GM19395 (cell line): ENCODE measurements at regions not wholly inside any gene's neighbourhood (a gene's known extent, or its start where the extent isn't known, plus 50 kb on each side); places are given as distances from the start of the nearest gene placed in this dataset.
"Not testable (repeated sequence)": the region's sequence is repeated elsewhere in the genome, so short reads cannot be mapped to it uniquely, and the experiment has no call there.

Experiments
- ATAC-seq: cut with Tn5 transposase; IDR thresholded peaks from one replicate; pipeline ENCODE4 v1.9.1; 2021; ENCODE audit warnings: mild to moderate bottlenecking, moderate library complexity; ENCODE audit not compliant: unreplicated experiment

DNA sequence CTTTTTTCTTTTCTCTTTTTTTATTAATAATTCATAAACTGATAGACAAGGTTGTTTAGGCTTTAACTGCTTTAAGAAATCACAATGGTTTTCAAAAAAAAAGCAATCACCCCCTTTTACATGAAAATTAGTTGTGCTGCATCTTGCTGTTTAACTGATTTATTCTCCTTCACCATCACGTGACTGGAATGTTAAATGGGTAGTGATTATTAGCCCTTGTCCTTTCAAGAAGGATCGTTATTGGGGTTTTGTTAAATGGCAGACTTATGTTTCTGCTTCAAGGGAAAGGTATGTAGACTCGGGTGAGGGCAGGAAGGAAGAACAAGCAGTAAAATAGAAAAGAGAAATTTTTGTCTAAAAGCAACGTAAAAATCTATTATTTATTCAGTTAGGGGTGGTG, 175.6 kb upstream of the TLE4 start:
- ATAC-seq: no peak

- no peak for ATAC-seq
Measured at GRCh38 chr9:79403495-79403894, 168.3 kb upstream of the TLE4 start.

GRCh38 chr9:79408200-79408599, 163.6 kb upstream of the TLE4 start:
- no peak for ATAC-seq

DNA sequence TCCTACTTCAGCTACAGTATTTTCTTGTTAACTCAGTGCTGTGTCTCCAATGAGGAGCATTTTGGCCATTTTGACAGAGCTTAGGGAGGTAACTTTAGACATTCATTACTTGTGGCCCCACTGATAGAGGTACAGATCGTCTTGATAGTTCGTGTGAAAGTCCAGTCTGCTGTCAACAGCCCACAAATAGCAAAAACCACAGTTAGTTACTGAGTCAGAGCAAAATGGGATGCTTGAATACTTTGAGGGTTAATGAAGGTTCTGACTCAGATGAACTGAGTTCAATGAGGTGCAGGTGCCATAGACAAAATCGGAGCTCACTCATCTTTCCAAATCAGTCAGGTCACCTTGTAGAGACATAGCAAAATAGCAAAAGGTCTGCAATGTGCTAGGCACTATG, 163.1 kb upstream of the TLE4 start:
- ATAC-seq: peak; percentile 54

- no peak for ATAC-seq
Measured at GRCh38 chr9:79409182-79409823, 162.5 kb upstream of the TLE4 start.

DNA sequence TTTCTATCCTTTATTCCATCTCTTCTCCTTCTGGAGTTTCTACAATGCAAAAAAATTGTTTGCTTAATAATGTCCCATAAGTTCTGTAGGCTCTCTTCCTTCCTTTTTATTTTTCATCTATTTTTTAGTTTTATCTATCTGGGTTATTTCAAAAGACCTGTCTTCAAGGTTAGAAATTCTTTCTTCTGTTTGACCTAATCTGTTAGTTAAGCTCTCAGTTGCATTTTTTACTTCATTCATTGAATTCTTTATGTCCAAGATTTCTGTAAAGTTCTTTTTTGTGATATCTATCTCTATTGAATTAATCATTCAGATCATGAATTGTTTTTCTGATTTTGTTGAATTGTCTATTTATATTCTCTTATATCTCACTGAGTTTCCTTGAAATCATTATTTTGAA, 145.9 kb upstream of the TLE4 start:
- no peak for ATAC-seq

DNA sequence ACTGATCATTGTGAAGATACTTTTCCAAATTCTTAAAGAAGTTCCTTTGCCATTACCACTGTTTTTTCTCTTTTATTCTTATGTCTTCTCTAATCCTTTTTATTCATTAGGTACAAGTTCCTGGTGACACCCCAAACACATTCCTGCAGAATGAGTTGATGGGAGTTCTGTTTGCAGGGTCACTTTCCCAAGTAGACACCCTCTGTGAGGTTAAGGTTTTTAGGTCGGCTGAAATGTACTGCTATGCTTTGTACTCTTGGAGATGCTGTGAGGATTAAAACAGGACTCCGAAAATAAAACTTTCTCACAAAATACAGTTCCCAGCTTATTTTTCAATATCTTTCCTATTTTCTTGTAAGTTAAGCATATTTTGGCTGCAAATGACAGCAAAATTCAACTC, 143.3 kb upstream of the TLE4 start:
- no peak for ATAC-seq

GRCh38 chr9:79430619-79431018, 141.1 kb upstream of the TLE4 start:
- ATAC-seq: no peak

GRCh38 chr9:79431019-79431679, 140.6 kb upstream of the TLE4 start:
- ATAC-seq: no peak

DNA sequence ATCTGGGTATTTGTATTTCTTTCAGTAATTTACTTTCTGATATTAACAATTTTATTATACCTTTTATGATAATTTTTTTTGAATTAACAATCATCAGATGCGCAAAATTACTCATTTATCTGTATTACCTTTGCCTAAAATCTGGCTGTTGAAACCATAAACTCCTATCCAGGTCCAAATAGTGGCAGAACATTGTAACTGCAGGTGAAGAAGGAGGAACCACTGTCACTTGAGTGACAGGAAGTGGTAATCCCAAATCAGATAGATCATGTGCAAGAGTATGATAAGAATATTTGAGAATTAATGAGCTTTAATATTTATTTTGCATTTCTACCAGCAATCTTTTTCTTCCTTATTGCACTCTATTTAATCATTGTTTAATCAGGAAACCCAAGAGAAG, 139.3 kb upstream of the TLE4 start:
- no peak for ATAC-seq

GRCh38 chr9:79433703-79434102, 138.1 kb upstream of the TLE4 start:
- ATAC-seq: no peak

DNA sequence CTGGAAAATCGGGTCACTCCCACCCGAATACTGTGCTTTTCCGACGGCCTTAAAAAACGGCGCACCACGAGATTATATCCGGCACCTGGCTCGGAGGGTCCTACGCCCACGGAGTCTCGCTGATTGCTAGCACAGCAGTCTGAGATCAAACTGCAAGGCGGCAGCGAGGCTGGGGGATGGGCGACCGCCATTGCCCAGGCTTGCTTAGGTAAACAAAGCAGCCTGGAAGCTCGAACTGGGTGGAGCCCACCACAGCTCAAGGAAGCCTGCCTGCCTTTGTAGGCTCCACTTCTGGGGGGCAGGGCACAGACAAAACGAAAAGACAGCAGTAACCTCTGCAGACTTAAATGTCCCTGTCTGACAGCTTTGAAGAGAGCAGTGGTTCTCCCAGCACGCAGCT, 132.5 kb upstream of the TLE4 start:
- not testable (repeated sequence) for ATAC-seq

GRCh38 chr9:79446523-79447307, 125.0 kb upstream of the TLE4 start:
- no peak for ATAC-seq

DNA sequence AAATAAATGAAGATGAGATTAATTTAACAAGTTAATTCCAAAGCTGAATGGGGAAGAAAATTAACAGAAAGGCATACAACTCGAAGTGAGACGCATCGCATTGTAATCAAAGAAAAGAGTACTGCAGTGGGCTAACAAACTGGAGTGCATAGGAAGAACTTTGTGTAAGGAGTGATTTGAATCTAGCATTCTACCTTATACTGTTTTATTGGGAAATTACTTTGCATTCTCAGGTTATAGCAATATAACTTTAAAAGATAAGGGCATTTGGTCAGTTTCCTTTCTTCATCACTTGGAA, 124.5 kb upstream of the TLE4 start:
- ATAC-seq: no peak

- no peak for ATAC-seq
Measured at GRCh38 chr9:79447762-79448161, 124.0 kb upstream of the TLE4 start.

GRCh38 chr9:79452265-79452664, 119.5 kb upstream of the TLE4 start:
- no peak for ATAC-seq

GRCh38 chr9:79461712-79462111, 110.1 kb upstream of the TLE4 start:
- no peak for ATAC-seq

DNA sequence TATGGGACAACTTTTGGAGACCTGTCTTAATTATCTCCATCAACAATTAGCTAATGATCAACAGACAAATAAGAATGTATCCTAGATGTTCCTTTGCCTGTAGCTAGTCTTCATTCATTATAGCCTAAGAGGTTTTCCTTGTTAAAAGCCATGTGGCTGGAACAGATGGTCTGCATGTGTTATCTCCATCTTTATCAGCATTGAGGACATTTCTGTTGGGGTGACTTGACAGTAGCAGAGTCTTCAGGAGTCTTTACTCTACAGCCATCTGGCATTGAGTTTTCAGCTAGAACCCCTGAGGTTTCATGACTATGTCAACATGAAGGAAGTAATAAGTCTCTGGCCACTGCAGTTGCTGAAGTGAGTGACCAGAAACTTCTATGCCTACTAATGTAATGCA, 106.6 kb upstream of the TLE4 start:
- no peak for ATAC-seq

DNA sequence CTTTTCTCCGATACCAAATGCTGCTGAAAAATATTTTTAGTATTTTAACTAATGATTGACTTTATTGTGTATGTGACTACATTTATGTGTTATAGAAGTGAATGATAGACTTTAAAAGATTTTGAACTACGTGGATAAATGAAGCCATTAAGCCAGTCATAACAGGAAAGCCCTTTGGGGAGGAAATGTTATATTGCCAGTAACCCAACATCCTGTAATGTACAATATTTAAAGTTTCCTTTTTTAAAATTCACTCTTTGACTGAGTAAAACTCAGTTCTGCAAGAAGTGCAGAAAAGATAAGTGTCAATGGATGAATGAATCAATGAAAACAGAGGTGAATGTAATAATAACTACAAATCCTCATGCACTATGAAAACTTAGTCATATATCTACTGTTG, 102.6 kb upstream of the TLE4 start:
- no peak for ATAC-seq

GRCh38 chr9:79470954-79471353, 100.8 kb upstream of the TLE4 start:
- ATAC-seq: no peak

GRCh38 chr9:79471580-79472543, 99.9 kb upstream of the TLE4 start:
- ATAC-seq: no peak
